D721Med (cell line): ENCODE measurements at regions not wholly inside any gene's neighbourhood (a gene's known extent, or its start where the extent isn't known, plus 50 kb on each side); places are given as distances from the start of the nearest gene placed in this dataset.

Experiments
- DNase-seq: peaks from one replicate; pipeline ENCODE4 v3.0.0; 2011; ENCODE audit warnings: low spot score; ENCODE audit not compliant: insufficient read length
- FAIRE-seq: peaks from 2 replicates; lab custom pipeline; 2011; peaks lifted over from hg19 to GRCh38; lab: Jason Lieb, UNC
- TF ChIP-seq, protein P1 (sequence below): IDR thresholded peaks from 2 replicates; pipeline ENCODE4 v1.5.1; 2012; ENCODE audit warnings: mild to moderate bottlenecking, control low read depth; ENCODE audit not compliant: insufficient read depth; ENCODE audit errors: missing control alignments

DNA sequence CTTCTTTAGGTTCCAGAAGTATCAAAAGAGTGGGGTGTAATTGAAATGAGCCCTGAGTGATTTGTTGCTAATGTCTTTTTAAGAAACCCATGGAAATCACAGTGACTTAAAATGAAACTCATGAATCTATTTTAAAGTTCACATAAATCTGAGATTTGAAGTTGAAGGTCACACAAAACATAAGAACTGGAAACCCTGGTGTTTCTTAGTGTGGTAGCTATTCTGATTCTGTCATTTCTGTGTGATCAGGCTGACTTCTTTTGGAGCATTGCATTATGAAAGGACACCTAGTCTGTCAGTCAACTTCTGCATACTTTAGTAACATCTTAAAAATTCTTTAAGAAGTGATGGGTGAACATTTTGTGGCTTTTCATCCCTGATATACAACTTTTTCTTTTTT, 448.8 kb downstream of the TLE4 start:
- DNase-seq (no peak), FAIRE-seq (no peak)
- TF ChIP-seq, protein P1, sequence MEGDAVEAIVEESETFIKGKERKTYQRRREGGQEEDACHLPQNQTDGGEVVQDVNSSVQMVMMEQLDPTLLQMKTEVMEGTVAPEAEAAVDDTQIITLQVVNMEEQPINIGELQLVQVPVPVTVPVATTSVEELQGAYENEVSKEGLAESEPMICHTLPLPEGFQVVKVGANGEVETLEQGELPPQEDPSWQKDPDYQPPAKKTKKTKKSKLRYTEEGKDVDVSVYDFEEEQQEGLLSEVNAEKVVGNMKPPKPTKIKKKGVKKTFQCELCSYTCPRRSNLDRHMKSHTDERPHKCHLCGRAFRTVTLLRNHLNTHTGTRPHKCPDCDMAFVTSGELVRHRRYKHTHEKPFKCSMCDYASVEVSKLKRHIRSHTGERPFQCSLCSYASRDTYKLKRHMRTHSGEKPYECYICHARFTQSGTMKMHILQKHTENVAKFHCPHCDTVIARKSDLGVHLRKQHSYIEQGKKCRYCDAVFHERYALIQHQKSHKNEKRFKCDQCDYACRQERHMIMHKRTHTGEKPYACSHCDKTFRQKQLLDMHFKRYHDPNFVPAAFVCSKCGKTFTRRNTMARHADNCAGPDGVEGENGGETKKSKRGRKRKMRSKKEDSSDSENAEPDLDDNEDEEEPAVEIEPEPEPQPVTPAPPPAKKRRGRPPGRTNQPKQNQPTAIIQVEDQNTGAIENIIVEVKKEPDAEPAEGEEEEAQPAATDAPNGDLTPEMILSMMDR, result no peak

DNA sequence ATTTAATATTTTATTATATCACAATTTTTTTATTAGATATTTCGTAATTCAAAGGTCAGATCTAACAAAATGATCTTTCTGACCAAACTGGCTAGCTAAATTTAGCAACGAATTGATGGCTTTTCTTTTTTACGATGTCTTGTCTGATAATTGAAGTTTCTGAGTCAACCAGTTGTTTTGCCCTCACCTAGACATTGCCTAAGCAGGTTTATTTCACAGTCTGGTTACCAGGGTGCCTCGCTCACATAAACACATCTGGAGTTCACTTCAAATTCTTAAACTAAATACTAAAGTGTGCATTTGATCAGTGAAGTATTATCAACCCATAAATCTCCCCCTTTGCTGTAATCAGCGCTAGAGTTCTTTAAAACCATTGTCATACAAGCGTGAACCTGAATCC, 448.3 kb downstream of the TLE4 start:
- TF ChIP-seq, protein P1, result no peak
- FAIRE-seq (no peak), DNase-seq (no peak)

DNA sequence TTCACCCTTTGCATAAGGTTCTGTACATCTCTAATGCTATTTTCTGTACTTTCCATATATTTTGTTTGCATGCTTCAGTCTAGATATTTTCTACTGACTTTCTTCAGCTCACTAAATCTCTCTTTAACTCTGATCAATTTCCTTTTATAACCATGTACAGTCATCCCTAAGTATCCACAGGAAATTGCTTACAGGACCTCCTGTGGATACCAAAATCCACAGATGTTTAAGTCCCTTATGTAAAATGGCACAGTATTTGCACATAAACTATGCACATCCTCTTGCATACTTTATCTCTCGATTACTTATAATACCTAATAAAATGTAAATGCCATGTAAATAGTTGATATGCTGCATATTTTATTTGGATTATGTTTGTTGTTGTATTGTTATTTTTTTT, 442.1 kb downstream of the TLE4 start:
- DNase-seq (no peak), FAIRE-seq (no peak)

GRCh38 chr9:80012557-80013330, 441.0 kb downstream of the TLE4 start:
- DNase-seq, result no peak
- no peak for FAIRE-seq
- TF ChIP-seq, protein P1, result no peak

More for the DNA sequence above, 442.1 kb downstream of the TLE4 start:
- TF ChIP-seq, protein P1, result no peak

DNA sequence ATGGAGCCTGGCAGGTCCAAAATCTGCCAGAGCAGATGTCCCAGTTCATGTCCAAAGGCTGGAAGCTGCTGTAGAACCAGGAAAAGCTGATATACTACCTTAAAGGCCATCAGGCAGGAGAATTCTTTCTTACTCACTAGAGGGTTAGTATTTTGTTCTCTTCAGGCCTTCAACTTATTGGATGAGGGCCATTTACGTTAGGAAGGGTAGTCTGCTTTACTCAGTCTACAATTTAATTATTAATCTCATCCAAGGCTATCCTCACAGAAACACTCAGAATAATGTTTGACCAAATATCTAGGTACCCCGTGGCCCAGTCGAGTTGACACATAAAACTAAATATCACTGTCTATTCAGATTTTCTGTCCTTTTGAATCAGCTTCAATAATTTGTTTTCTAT, 437.4 kb downstream of the TLE4 start:
- DNase-seq, result no peak
- TF ChIP-seq, protein P1, result no peak
- no peak for FAIRE-seq

GRCh38 chr9:80004714-80005113, 432.9 kb downstream of the TLE4 start:
- FAIRE-seq (no peak), DNase-seq (no peak)
- TF ChIP-seq, protein P1, result no peak

DNA sequence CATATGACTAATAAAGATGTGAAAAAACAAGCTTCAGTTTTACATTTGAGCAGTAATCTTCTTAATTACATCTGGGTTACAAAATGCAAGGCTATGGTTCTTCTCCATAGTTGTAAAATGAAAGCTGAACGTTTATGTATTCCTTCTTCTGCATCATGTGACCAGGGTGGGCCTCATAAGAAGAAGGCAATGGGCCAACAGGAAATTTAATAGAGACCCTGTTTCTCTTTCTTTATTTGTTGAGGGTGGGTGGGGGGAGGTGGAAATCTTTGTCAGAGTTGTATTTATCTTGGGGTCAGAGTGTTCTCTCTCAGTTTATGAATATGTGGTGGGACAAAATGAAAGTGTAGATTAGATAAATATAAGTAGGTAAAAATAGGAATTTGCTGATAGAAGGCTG, 418.8 kb downstream of the TLE4 start:
- FAIRE-seq (no peak), DNase-seq (no peak)
- TF ChIP-seq, protein P1, result no peak
